Lung (tissue), 11 donors: ENCODE measurements at regions not wholly inside any gene's neighbourhood (a gene's known extent, or its start where the extent isn't known, plus 50 kb on each side); places are given as distances from the start of the nearest gene placed in this dataset.

ENCODE experiments used
- ATAC-seq: fragments of 200-7000 bp; cut with Tn5 transposase; one replicate; pipeline ENCODE4 v1.9.1; 2020; ENCODE audit warnings: moderate number of reproducible peaks; ENCODE audit not compliant: insufficient read depth, low FRiP score
- DNase-seq, 3 donors: peaks; one replicate each; pipeline ENCODE4 v3.0.0-alpha.2; 2013 to 2017
- H3K27ac ChIP-seq, 2 donors: one replicate each; pipeline ENCODE4 v1.5.1; 2013; ENCODE audit warnings: mild to moderate bottlenecking in 2 of 2, moderate library complexity in 2 of 2, control low read depth in 1 of 2, inconsistent platforms in 1 of 2, low read depth in 1 of 2, low read length in 1 of 2
- H3K27me3 ChIP-seq, 3 donors: one replicate each; pipeline ENCODE4 v1.5.1; 2013; ENCODE audit warnings: low read length in 2 of 3; ENCODE audit not compliant: control insufficient read depth in 3 of 3, insufficient read depth in 3 of 3
- H3K36me3 ChIP-seq, 4 donors: one replicate each; pipeline ENCODE4 v1.5.1; 2013; ENCODE audit warnings: low read length in 4 of 4, mild to moderate bottlenecking in 1 of 4, moderate library complexity in 1 of 4; ENCODE audit not compliant: control insufficient read depth in 4 of 4, insufficient read depth in 4 of 4
- H3K4me1 ChIP-seq, 5 donors: one replicate each; pipeline ENCODE4 v1.5.1; 2013; ENCODE audit warnings: low read length in 5 of 5, mild to moderate bottlenecking in 2 of 5, moderate library complexity in 1 of 5; ENCODE audit not compliant: control insufficient read depth in 5 of 5, insufficient read depth in 5 of 5
- H3K4me3 ChIP-seq: one replicate; pipeline ENCODE4 v1.5.1; 2013; ENCODE audit warnings: mild to moderate bottlenecking, control low read depth, moderate library complexity
- H3K9ac ChIP-seq, 2 donors: one replicate each; pipeline ENCODE4 v1.5.1; 2013; ENCODE audit warnings: low read length in 2 of 2, control low read depth in 1 of 2; ENCODE audit not compliant: insufficient read depth in 1 of 2
- H3K9me3 ChIP-seq, 4 donors: one replicate each; pipeline ENCODE4 v1.5.1; 2013; ENCODE audit warnings: low read length in 3 of 4, mild to moderate bottlenecking in 1 of 4, moderate library complexity in 1 of 4; ENCODE audit not compliant: control insufficient read depth in 4 of 4, insufficient read depth in 3 of 4
- CTCF ChIP-seq: IDR thresholded peaks from 2 replicates; pipeline ENCODE4 v1.5.1; 2012; ENCODE audit warnings: mild to moderate bottlenecking; ENCODE audit errors: control extremely low read depth, extremely low read depth
- WGBS, 2 donors: extraction: QIAGEN DNeasy Blood & Tissue Kit; methylation state at CpG; one replicate each; pipeline ENCODE4 v1.1.7; 2013; 5-methylcytosine and 5-hydroxymethylcytosine counted together
- donor health status: control.
- donor health status: control.
- donor health status: Bipolar disorder and iron deficiency.
- donor health status: healthy.
- donor health status: DM: yes; HTN: yes; CAD: no.

- Histone ChIP-seq H3K4me1 (peaks cover 0 to 7% (median 2%) of the 10 kb centered on the region in 5 donors), H3K36me3 (no peaks in the 10 kb centered on the region), H3K9ac (no peak overlapping the region), H3K4me3 (no peak overlapping the region), H3K27ac (no peak overlapping the region), H3K27me3 (no peaks in the 10 kb centered on the region), H3K9me3 (peaks cover 0 to 14% (median 0%) of the 10 kb centered on the region in 4 donors)
- 93 to 94% methylated on average over 3 of the region's 3 CpGs for WGBS, 2 donors
- no peak for DNase-seq
- TF ChIP-seq CTCF = no peak
- no peak for ATAC-seq
Observed at GRCh38 chr17:13770702-13771101, 169.0 kb upstream of the HS3ST3A1 start.

DNA sequence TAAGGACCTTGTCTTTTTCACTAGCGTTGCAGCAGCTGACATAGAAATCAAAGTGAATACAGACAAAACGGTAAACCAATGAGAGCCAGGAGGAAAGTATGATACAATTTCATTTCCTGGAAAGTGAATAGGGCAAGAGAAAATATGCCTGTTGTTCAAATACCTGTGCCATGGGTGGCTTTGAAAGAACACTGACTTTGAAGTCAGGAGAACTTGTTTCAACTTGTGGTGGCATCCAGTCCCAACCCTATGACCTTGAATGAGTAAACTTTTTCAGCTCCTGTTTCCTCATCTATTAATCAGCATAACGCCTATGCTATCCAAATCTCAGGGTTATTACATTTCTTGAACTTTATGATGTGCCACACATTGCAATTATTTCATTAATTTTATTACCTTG, 173.7 kb upstream of the HS3ST3A1 start:
- no peaks in the 10 kb centered on the region for H3K27me3 ChIP-seq
- peaks cover 0 to 10% (median 0%) of the 10 kb centered on the region in 5 donors for H3K4me1 ChIP-seq
- ATAC-seq (no peak), DNase-seq (no peak)
- TF ChIP-seq CTCF = no peak
- 28 to 40% methylated on average over 3 of the region's 3 CpGs for WGBS, 2 donors
- no peak overlapping the region for H3K4me3 ChIP-seq
- H3K9ac ChIP-seq = no peak overlapping the region
- H3K9me3 ChIP-seq = peaks cover 0 to 7% (median 0%) of the 10 kb centered on the region in 4 donors
- H3K36me3 ChIP-seq = no peaks in the 10 kb centered on the region
- H3K27ac ChIP-seq = peak overlapping the region in 1 of 2 donors; percentile 21

DNA sequence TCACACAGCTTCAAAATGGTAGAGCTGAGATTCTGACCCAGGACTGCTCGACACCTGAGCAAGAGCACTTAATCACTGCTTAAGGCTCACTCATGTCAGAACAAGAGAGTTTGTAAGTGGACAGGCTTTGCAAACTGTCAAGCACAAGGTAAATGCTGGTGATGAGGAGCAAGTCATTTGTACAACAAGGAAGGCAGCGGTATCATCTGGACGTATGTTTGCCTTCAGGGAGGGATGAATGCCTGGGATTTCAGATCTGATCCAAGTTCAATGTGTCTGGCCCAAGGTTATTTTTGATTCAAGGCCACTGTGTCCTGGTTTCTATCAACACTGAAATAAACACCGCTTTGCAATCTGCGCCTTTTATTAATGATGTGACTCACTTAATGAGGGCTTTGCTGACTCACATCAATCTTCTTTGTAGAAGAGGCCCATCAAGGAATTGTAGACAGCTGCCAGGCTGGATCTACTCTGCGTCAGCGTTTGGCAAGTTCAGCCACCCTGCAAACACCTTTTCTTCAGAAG, 174.4 kb upstream of the HS3ST3A1 start:
- H3K27ac ChIP-seq = peak overlapping the region in 1 of 2 donors; percentile 29
- 65 to 82% methylated on average over 7 of the region's 7 CpGs for WGBS, 2 donors
- DNase-seq = peak in 1 of 3 donors; percentile 7
- H3K4me1 ChIP-seq = peaks cover 0 to 10% (median 0%) of the 10 kb centered on the region in 5 donors
- no peak for TF ChIP-seq CTCF
- no peaks in the 10 kb centered on the region for H3K27me3 ChIP-seq
- H3K9me3 ChIP-seq = peaks cover 0 to 7% (median 0%) of the 10 kb centered on the region in 4 donors
- H3K36me3 ChIP-seq = no peaks in the 10 kb centered on the region
- no peak overlapping the region for H3K9ac ChIP-seq
- peak; percentile 27 for ATAC-seq
- no peak overlapping the region for H3K4me3 ChIP-seq

DNA sequence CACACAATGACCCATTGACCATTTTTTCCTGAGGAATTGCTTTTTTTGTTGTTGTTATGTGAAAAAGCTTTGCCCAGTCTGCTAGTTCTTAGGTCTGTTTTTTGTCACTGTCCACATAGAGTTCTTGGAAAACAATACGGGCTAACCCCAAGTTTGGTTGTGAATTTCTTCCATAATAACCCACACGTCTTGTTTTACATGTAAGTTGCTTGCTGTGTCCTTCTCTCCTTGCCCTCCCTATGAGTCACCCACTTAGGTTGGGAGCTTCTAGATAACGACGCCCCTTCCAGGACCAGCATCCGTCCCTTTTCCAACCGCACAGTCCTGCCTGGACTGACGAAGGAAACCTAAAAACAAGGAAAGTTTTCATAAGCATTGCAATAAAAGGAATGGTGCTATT, 175.3 kb upstream of the HS3ST3A1 start:
- WGBS, 2 donors = 87 to 96% methylated on average over 7 of the region's 7 CpGs
- no peak for TF ChIP-seq CTCF
- H3K9ac ChIP-seq = no peak overlapping the region
- no peaks in the 10 kb centered on the region for H3K36me3 ChIP-seq
- no peak overlapping the region for H3K4me3 ChIP-seq
- no peak for DNase-seq
- no peaks in the 10 kb centered on the region for H3K27me3 ChIP-seq
- peaks cover 0 to 10% (median 0%) of the 10 kb centered on the region in 5 donors for H3K4me1 ChIP-seq
- no peak for ATAC-seq
- H3K9me3 ChIP-seq = peaks cover 0 to 7% (median 0%) of the 10 kb centered on the region in 4 donors
- H3K27ac ChIP-seq = peak overlapping the region in 1 of 2 donors; percentile 29
